Heart left ventricle (tissue), 13 donors: ENCODE measurements at regions not wholly inside any gene's neighbourhood (a gene's known extent, or its start where the extent isn't known, plus 50 kb on each side); places are given as distances from the start of the nearest gene placed in this dataset.

Experiments used
- CTCF ChIP-seq, 12 donors: fragments of 200-600 bp; sonication (generic) in 4 of 12; IDR thresholded peaks; one replicate each; pipeline versions ENCODE4 v1.5.0 to v1.8.0; 2018 to 2022; ENCODE audit warnings: antibody characterized with exemption in 12 of 12, mild to moderate bottlenecking in 5 of 12
- POLR2A ChIP-seq, 2 donors: fragments of 450-650 bp; IDR thresholded peaks; one replicate each; pipeline ENCODE4 v1.6.1; 2017; ENCODE audit warnings: antibody characterized with exemption in 2 of 2, mild to moderate bottlenecking in 2 of 2, moderate library complexity in 2 of 2
- donor health status: ischemic (EF 13 %, LVEDD 7.1; RV severe dilation, severe dysfunction).
- donor health status: DM: no; HTN: yes; CAD: no.
- donor health status: DM: no; HTN: no; CAD: no.
- donor health status: ischemic (EF 25% LVEDD 6.9; RV normal size, moderate dysfunction).
- donor health status: ischemic (EF 25% LVEDD 5.7; RV mildly dilated, moderate dysfunction).
- donor health status: ischemic (EF 35%, LVEDD 5.7; RV mildly dilated, moderate dysfunction).
- donor health status: nonischemic (EF 11% LVEDD 7.7; RV severe dilation, severe dysfunction).
- donor health status: DM: yes; HTN: yes; CAD: no.
- donor health status: PGD.
- donor health status: ischemic (EF 29% LVEDD 5.4; RV normal size, mild dysfunction).
- donor health status: nonischemic (EF 23%, LVEDD 6.1; RV moderate dilation, normal function).

- TF ChIP-seq CTCF (IDR thresholded peaks at IDR 0.05) (no peak), POLR2A (IDR thresholded peaks at IDR 0.05) (no peak)
These were observed 111.4 kb upstream of the SNX7 start for GRCh38 chr1:98550076-98550475.
